ENCODE measurements at regions not wholly inside any gene's neighbourhood (a gene's known extent, or its start where the extent isn't known, plus 50 kb on each side); places are given as distances from the start of the nearest gene placed in this dataset.

- no peak for TF ChIP-seq POLR2A (IDR thresholded peaks at IDR 0.05)
- no peak for TF ChIP-seq CTCF (IDR thresholded peaks at IDR 0.05)
- no peak for TF ChIP-seq EP300 (IDR thresholded peaks at IDR 0.05)
Observed at GRCh38 chr18:53629337-53629736, 595.1 kb downstream of the MBD2 start.

Data from ovary (tissue), 3 donors.